ENCODE measurements at regions not wholly inside any gene's neighbourhood (a gene's known extent, or its start where the extent isn't known, plus 50 kb on each side); places are given as distances from the start of the nearest gene placed in this dataset.

GRCh38 chr13:105890509-105890908, 645.0 kb downstream of the EFNB2 start:
- no peaks in the 10 kb centered on the region for H3K36me3 ChIP-seq (ENCODE audit: insufficient read depth, low read length)
- no peaks in the 10 kb centered on the region for H3K9me3 ChIP-seq (ENCODE audit: low read depth, low read length)
- no peak overlapping the region for H3K27ac ChIP-seq
- TF ChIP-seq EZH2 (IDR thresholded peaks at IDR 0.05) (no peak), FOXP2 (optimal IDR thresholded peaks at IDR 0.05; ENCODE audit: control extremely low read depth, extremely low read length, insufficient read depth) (no peak), POLR2AphosphoS5 (IDR thresholded peaks at IDR 0.05; ENCODE audit: borderline replicate concordance, low read depth, low read length) (no peak)
- no peak overlapping the region for H3K4me3 ChIP-seq
- no peak overlapping the region for H3K9ac ChIP-seq (ENCODE audit: insufficient read length)
- no peak for DNase-seq (ENCODE audit: low read depth, low spot score)

DNA sequence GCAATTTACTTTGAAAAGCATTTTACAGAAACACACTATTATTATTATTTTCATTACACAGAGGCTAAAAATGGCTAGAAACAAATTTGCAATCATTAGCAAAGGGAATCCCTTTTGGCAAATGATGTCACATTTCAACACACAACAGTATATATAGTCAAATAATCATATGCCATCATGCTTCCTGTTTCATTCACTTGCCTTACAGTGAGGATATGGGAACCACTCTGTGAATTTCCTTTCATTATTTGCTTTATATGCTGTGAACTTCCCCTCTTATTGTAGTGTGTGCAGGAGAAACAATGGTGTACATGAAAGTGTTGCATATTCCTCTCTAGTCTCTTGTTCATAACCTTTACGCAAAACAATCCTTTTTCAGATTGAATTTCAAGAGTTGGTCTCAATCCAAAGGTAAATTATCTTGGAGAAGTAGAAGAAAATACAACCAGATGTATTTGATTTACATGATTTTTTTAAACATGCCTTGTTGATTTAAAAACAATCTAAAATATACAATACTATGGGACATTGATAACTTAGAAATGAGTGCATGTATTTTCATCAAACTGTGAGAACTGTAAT, 657.3 kb downstream of the EFNB2 start:
- DNase-seq (ENCODE audit: low read depth, low spot score): no peak
- Histone ChIP-seq H3K9me3 (ENCODE audit: low read depth, low read length) (no peaks in the 10 kb centered on the region), H3K36me3 (ENCODE audit: insufficient read depth, low read length) (no peaks in the 10 kb centered on the region), H3K4me3 (no peak overlapping the region), H3K27ac (no peak overlapping the region), H3K9ac (ENCODE audit: insufficient read length) (no peak overlapping the region)
- TF ChIP-seq EZH2 (IDR thresholded peaks at IDR 0.05): no peak
- TF ChIP-seq POLR2AphosphoS5 (IDR thresholded peaks at IDR 0.05; ENCODE audit: borderline replicate concordance, low read depth, low read length): no peak
- no peak for TF ChIP-seq FOXP2 (optimal IDR thresholded peaks at IDR 0.05; ENCODE audit: control extremely low read depth, extremely low read length, insufficient read depth)

DNA sequence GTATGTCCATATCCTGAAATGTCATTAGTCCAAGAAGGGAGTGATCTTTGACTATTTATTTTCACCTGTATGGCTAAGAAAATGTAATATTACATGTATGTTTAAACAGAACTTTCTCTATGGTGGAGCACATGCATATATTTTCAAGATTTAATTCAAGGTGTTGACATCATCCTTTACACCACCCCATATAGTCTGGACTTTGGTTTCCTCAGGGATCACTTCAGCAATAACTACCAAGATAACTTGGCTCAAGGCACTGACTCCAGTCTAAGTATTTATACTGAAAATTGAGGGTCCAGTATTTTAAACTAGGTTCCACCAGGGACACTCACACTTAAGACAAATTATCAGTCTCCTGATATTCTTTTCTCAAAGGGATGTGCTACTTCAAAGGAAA, 660.6 kb downstream of the EFNB2 start:
- Histone ChIP-seq H3K9ac (ENCODE audit: insufficient read length) (no peak overlapping the region), H3K27ac (no peak overlapping the region), H3K9me3 (ENCODE audit: low read depth, low read length) (no peaks in the 10 kb centered on the region), H3K36me3 (ENCODE audit: insufficient read depth, low read length) (no peaks in the 10 kb centered on the region), H3K4me3 (no peak overlapping the region)
- DNase-seq (ENCODE audit: low read depth, low spot score): no peak
- no peak for TF ChIP-seq POLR2AphosphoS5 (IDR thresholded peaks at IDR 0.05; ENCODE audit: borderline replicate concordance, low read depth, low read length)

GRCh38 chr13:105871768-105872167, 663.7 kb downstream of the EFNB2 start:
- Histone ChIP-seq H3K9ac (ENCODE audit: insufficient read length) (no peak overlapping the region), H3K9me3 (ENCODE audit: low read depth, low read length) (no peaks in the 10 kb centered on the region), H3K36me3 (ENCODE audit: insufficient read depth, low read length) (no peaks in the 10 kb centered on the region), H3K27ac (no peak overlapping the region), H3K4me3 (no peak overlapping the region)
- no peak for TF ChIP-seq EZH2 (IDR thresholded peaks at IDR 0.05)
- no peak for TF ChIP-seq POLR2AphosphoS5 (IDR thresholded peaks at IDR 0.05; ENCODE audit: borderline replicate concordance, low read depth, low read length)
- no peak for DNase-seq (ENCODE audit: low read depth, low spot score)

DNA sequence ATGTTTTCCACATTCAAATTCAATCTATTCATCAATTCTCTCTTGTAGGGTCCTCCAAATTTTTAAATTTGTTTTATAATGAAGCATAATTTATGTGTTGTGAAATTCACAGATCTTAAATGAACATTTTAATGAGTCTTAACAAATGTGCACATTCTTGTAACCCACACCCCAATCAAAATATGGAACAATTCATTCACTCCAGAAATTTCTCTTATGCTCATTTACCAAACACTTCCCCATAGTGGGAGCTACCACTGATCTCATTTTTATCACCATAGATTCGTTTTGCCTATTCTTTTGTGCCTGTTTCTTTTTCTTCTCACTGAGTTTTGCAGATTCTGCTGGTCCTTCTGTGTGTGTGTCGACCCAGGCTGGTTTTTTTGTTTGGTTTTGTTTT, 664.1 kb downstream of the EFNB2 start:
- TF ChIP-seq EZH2 (IDR thresholded peaks at IDR 0.05) (no peak), POLR2AphosphoS5 (IDR thresholded peaks at IDR 0.05; ENCODE audit: borderline replicate concordance, low read depth, low read length) (no peak), FOXP2 (optimal IDR thresholded peaks at IDR 0.05; ENCODE audit: control extremely low read depth, extremely low read length, insufficient read depth) (no peak)
- Histone ChIP-seq H3K9me3 (ENCODE audit: low read depth, low read length) (no peaks in the 10 kb centered on the region), H3K4me3 (no peak overlapping the region), H3K27ac (no peak overlapping the region), H3K9ac (ENCODE audit: insufficient read length) (no peak overlapping the region), H3K36me3 (ENCODE audit: insufficient read depth, low read length) (no peaks in the 10 kb centered on the region)
- no peak for DNase-seq (ENCODE audit: low read depth, low spot score)

DNA sequence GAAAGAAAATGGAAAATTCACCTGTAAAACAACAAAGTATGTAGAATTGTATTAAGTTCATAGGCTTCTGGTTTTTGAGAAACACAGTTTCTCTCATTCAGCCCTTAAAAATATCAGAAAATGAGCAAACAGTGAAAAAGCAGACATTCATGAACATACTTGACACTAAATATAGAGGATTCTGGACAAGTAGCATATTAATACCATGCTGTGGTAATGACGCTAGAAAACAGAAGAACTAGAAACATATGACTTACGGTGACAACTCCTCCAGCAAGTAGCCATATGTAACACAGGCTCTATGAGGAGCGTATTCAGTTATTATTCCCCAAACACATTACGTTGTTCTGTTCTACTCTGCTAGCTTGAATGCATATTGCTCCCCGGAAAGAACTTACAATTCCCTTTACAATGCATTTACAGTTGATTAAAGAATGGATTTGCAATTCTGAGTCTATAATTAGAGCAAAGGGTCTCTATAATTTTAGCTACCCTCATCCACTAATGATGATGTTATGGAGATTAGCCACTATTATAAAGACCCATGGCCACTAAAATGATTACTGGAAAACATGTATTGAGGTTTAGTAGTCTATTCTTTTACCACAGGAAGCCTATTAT, 672.1 kb downstream of the EFNB2 start:
- H3K36me3 ChIP-seq (ENCODE audit: insufficient read depth, low read length): no peaks in the 10 kb centered on the region
- TF ChIP-seq FOXP2 (optimal IDR thresholded peaks at IDR 0.05; ENCODE audit: control extremely low read depth, extremely low read length, insufficient read depth): no peak
- no peak for TF ChIP-seq EZH2 (IDR thresholded peaks at IDR 0.05)
- no peak for TF ChIP-seq POLR2AphosphoS5 (IDR thresholded peaks at IDR 0.05; ENCODE audit: borderline replicate concordance, low read depth, low read length)
- H3K9me3 ChIP-seq (ENCODE audit: low read depth, low read length): no peaks in the 10 kb centered on the region
- no peak overlapping the region for H3K27ac ChIP-seq
- DNase-seq (ENCODE audit: low read depth, low spot score): no peak
- H3K9ac ChIP-seq (ENCODE audit: insufficient read length): no peak overlapping the region
- no peak overlapping the region for H3K4me3 ChIP-seq

GRCh38 chr13:105848494-105848893, 687.0 kb downstream of the EFNB2 start:
- no peak for DNase-seq (ENCODE audit: low read depth, low spot score)
- H3K27ac ChIP-seq: no peak overlapping the region
- H3K36me3 ChIP-seq (ENCODE audit: insufficient read depth, low read length): no peaks in the 10 kb centered on the region

DNA sequence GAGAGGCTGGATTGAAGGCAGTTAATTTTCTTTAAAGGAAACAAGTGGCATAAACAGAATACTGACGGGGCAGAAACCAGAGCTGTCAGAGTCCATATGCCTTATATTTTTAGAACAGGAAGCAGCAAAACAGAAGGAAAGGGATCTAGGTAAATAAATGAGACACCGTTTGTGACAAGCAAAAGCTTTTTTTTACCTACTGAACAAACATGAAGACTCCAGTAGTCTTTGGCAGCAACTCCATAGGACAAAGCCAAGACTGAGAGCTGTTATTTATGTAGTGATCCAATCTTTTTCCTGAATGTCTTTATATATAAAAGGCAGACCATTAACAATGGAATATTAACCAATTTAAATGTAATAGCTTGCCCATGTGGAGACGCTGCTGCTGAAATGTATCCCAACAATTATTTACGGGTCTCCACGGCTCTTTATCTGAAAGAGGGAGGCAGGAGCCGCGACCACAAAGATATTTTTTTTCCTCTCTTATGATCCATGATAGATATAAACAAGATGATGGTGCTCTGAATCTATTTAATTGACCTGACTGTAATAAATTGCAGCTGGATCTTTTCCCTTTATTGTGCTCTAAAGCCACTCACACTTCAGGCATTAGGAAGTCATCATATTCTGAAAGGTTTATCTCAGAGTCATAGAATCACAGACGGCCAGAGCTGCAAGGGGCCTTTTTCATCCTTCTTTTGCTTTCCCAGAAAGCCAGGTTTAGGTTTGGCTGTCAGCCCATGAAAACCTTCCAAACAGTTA, 687.8 kb downstream of the EFNB2 start:
- no peak for DNase-seq (ENCODE audit: low read depth, low spot score)
- Histone ChIP-seq H3K4me3 (no peak overlapping the region), H3K9me3 (ENCODE audit: low read depth, low read length) (no peaks in the 10 kb centered on the region), H3K27ac (no peak overlapping the region), H3K9ac (ENCODE audit: insufficient read length) (no peak overlapping the region), H3K36me3 (ENCODE audit: insufficient read depth, low read length) (no peaks in the 10 kb centered on the region)
- TF ChIP-seq POLR2AphosphoS5 (IDR thresholded peaks at IDR 0.05; ENCODE audit: borderline replicate concordance, low read depth, low read length) (no peak), FOXP2 (optimal IDR thresholded peaks at IDR 0.05; ENCODE audit: control extremely low read depth, extremely low read length, insufficient read depth) (no peak), EZH2 (IDR thresholded peaks at IDR 0.05) (no peak)

More at GRCh38 chr13:105848494-105848893, 687.0 kb downstream of the EFNB2 start:
- H3K4me3 ChIP-seq: no peak overlapping the region
- no peaks in the 10 kb centered on the region for H3K9me3 ChIP-seq (ENCODE audit: low read depth, low read length)
- no peak overlapping the region for H3K9ac ChIP-seq (ENCODE audit: insufficient read length)
- TF ChIP-seq EZH2 (IDR thresholded peaks at IDR 0.05) (no peak), FOXP2 (optimal IDR thresholded peaks at IDR 0.05; ENCODE audit: control extremely low read depth, extremely low read length, insufficient read depth) (no peak), POLR2AphosphoS5 (IDR thresholded peaks at IDR 0.05; ENCODE audit: borderline replicate concordance, low read depth, low read length) (no peak)

Data from SK-N-MC (cell line).